ENCODE measurements at regions not wholly inside any gene's neighbourhood (a gene's known extent, or its start where the extent isn't known, plus 50 kb on each side); places are given as distances from the start of the nearest gene placed in this dataset.

GRCh38 chrX:124488412-124489161 lies 142.2 kb downstream of the SH2D1A start:
- dilution Hi-C loops (cut with HindIII; ENCODE audit: low sequenced_read_pairs, unreplicated experiment) = no loop called here
- H3K79me1 ChIP-seq (ENCODE audit: low read depth in 1 of 2, low read length in 2 of 2) = no peaks in the 10 kb centered on the region
- no peaks in the 10 kb centered on the region for H3K27me3 ChIP-seq (ENCODE audit: control insufficient read depth, insufficient read depth, low read length)
- no peak overlapping the region for H2BK5ac ChIP-seq (ENCODE audit: low read depth, low read length, poor library complexity, severe bottlenecking)
- no peak overlapping the region for H2AFZ ChIP-seq (replicated peaks; ENCODE audit: low read length, poor library complexity)
- ATAC-seq (ENCODE audit: low read depth) (no peak), DNase-seq (no peak)
- no peak overlapping the region for H3K4me3 ChIP-seq (ENCODE audit: insufficient read depth, low read depth, low read length)
- in situ Hi-C loops (cut with MboI; ENCODE audit: low sequenced_read_pairs) = no loop called here
- no peak for TF ChIP-seq SMC3 (IDR thresholded peaks at IDR 0.05; ENCODE audit: low read depth, low read length)
- TF ChIP-seq CHD1 (IDR thresholded peaks at IDR 0.05; ENCODE audit: low read depth, low read length) = no peak
- no peak for TF ChIP-seq CEBPB (IDR thresholded peaks at IDR 0.05; ENCODE audit: low read depth, low read length)
- no peak for TF ChIP-seq CTCF (conservative IDR thresholded peaks at IDR 0.05; ENCODE audit: low read depth, low read length)
- TF ChIP-seq MAZ (IDR thresholded peaks at IDR 0.05; ENCODE audit: borderline replicate concordance, low read depth, low read length) = no peak
- TF ChIP-seq ELK1 (IDR thresholded peaks at IDR 0.05; ENCODE audit: borderline replicate concordance, low read depth, low read length) = no peak
- no peak for TF ChIP-seq FOS (IDR thresholded peaks at IDR 0.05; ENCODE audit: low read depth, low read length)
- TF ChIP-seq BHLHE40 (IDR thresholded peaks at IDR 0.05; ENCODE audit: low read depth, low read length) = no peak
- TF ChIP-seq NFE2L2 (IDR thresholded peaks at IDR 0.05; ENCODE audit: low read depth, low read length) = no peak
- TF ChIP-seq MXI1 (IDR thresholded peaks at IDR 0.05; ENCODE audit: borderline replicate concordance, low read depth, low read length) = no peak
- TF ChIP-seq POLR2A (IDR thresholded peaks at IDR 0.05; ENCODE audit: low read depth, low read length) = no peak
- no peak for TF ChIP-seq RAD21 (IDR thresholded peaks at IDR 0.05; ENCODE audit: low read length)
- TF ChIP-seq USF2 (IDR thresholded peaks at IDR 0.05; ENCODE audit: low read depth, low read length) = no peak
- no peak for TF ChIP-seq RFX5 (IDR thresholded peaks at IDR 0.05; ENCODE audit: low read depth, low read length)
- TF ChIP-seq MAFK (IDR thresholded peaks at IDR 0.05; ENCODE audit: low read depth, low read length) = no peak
- TF ChIP-seq RCOR1 (IDR thresholded peaks at IDR 0.05; ENCODE audit: insufficient replicate concordance, low read length) = no peak
- H4K20me1 ChIP-seq (ENCODE audit: insufficient read depth, low read length) = no peaks in the 10 kb centered on the region
- H2AK9ac ChIP-seq (replicated peaks; ENCODE audit: low read depth, low read length, poor library complexity) = no peak overlapping the region
- intact Hi-C loops (cut with micrococcal nuclease) = no loop called here
- H3K56ac ChIP-seq (ENCODE audit: extremely low read depth, insufficient read depth, low read length) = no peak overlapping the region
- no peak overlapping the region for H3K18ac ChIP-seq (ENCODE audit: low read depth, low read length)
- no peaks in the 10 kb centered on the region for H3K4me1 ChIP-seq (ENCODE audit: control insufficient read depth, insufficient read depth, low read length)
- ChIA-PET CTCF (no interaction called here), POLR2A (ENCODE audit: unreplicated experiment) (no interaction called here)
- no peak overlapping the region for H2BK15ac ChIP-seq (ENCODE audit: low read depth, low read length)
- no peak overlapping the region for H3K4ac ChIP-seq (ENCODE audit: low read depth, low read length)
- no peak overlapping the region for H3K27ac ChIP-seq (ENCODE audit: insufficient read depth, low read length)
- H3K14ac ChIP-seq (replicated peaks; ENCODE audit: low read depth, low read length) = no peak overlapping the region
- no peak overlapping the region for H3K4me2 ChIP-seq (ENCODE audit: low read depth, low read length)
- H2BK20ac ChIP-seq (ENCODE audit: low read depth, low read length) = no peak overlapping the region
- BruUV-seq (replicated peaks) = no TSS peak
- H3K23ac ChIP-seq (ENCODE audit: low read depth, low read length) = no peak overlapping the region
- H4K5ac ChIP-seq (ENCODE audit: low read depth, low read length) = no peak overlapping the region
- WGBS, 2 experiments (ENCODE audit: extremely low coverage in 2 of 2, insufficient read length in 1 of 2) = no CpG with 5 or more reads among the region's 4 CpGs
- H4K8ac ChIP-seq (ENCODE audit: low read depth in 2 of 2, low read length in 2 of 2) = no peak overlapping the region
- H3K9me1 ChIP-seq (ENCODE audit: insufficient read depth, low read length) = no peaks in the 10 kb centered on the region
- H2BK120ac ChIP-seq (ENCODE audit: low read depth, low read length) = no peak overlapping the region
- H4K91ac ChIP-seq (ENCODE audit: insufficient read depth, low read depth, low read length) = no peak overlapping the region
- H2AK5ac ChIP-seq (ENCODE audit: low read depth, low read length) = no peak overlapping the region
- no peaks in the 10 kb centered on the region for H3K36me3 ChIP-seq (ENCODE audit: control insufficient read depth, insufficient read depth, low read length)
- no peaks in the 10 kb centered on the region for H3K9me3 ChIP-seq (ENCODE audit: control insufficient read depth, insufficient read depth, low read length)
- no peak overlapping the region for H3K9ac ChIP-seq (ENCODE audit: low read depth, low read length)
